Brain pericyte (primary cell): ENCODE measurements at regions not wholly inside any gene's neighbourhood (a gene's known extent, or its start where the extent isn't known, plus 50 kb on each side); places are given as distances from the start of the nearest gene placed in this dataset.

Experiments
- DNase-seq: peaks from one replicate; pipeline ENCODE4 v3.0.0-alpha.2; 2012; ENCODE audit warnings: low read depth, low spot score

DNA sequence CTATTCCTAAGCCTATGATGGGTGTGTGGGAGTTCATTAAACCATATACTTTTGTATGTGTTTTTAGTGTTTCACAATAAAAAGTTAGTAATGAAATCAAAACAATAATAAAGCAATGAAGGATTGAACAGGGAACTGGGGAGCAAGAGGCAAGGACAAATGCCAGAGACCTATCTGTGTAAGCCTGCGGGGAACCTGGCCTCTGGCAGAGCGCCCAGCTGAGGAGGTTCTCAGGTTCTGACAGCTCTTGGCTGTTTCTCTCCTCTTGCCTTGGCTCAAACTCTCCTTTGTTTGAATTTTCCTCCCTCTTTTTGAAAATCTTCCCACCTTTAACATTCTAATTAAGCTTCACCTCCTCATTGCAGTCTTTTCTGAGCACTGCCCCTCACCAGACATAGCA, 200.0 kb upstream of the NCKAP5 start:
- DNase-seq, result no peak

DNA sequence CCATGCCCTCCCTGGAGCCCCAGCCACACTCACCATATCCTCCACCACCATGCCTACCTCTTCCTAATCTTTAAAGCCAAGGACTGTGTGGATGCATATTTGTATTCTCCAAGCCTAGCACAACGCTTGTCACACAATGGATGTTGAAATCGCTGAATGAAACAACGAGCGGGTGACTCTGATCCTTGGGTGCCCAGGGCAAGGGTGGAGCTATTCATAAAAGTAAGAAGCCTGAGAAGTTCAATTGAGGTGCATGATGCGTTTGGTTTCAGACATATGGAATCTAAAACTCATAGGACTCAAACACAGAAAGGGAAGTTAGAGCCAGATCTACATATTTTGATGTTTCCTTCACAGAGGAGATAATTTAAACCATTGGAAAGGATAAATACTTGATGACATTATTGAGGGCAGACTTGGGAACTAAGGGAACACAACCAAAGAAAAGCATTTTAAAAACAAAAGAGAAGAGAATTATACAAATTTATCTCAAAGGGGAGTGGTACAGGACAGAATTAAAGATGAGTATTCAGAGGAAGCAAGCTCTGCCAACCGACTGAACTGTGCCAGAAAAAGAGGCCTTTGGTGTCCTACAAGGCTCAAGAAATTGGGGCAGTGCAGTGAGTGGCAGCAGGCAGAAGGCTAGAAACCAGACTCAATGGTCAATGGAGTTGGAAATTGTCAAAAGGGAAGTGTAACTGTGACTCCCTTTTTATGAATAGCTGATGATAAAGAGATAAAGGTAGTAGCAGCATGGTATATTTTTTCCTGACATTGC, 200.6 kb upstream of the NCKAP5 start:
- no peak for DNase-seq

DNA sequence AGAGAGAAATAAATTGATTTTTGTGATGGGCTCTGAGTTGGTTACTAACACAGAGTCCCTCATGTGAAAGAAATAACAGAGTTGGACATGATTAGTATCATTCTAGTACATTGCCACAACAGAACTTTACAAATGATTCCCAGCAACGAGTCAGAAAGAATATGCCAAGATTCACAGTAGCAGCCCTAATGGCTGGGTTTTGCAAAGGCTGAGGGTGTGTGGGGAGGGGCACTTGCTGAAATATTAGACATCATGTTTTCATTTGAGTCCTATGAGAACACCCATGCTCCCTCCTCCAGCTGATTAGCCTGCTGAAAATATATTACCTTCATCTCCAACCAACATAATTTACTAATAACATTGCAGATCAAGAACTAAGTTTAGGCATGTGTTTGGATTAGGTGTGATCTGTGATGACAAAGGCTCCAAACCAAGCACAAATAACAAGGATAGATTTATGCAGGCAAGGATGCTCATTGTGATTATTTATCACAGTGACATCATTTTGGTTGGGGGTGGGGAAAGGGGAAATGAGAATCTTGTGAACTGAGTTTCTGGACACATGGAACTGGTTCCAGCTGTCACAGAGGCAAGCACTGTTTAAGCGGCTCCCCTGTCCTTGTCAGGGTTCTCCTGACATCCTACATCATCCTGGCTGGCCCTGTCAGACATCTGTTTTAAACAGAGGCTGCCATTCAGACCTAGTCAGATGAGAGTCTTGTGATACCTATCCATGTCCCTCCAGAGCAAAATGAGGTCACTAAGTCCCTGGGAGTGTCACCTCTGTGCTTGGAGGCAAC, 205.8 kb upstream of the NCKAP5 start:
- no peak for DNase-seq

DNA sequence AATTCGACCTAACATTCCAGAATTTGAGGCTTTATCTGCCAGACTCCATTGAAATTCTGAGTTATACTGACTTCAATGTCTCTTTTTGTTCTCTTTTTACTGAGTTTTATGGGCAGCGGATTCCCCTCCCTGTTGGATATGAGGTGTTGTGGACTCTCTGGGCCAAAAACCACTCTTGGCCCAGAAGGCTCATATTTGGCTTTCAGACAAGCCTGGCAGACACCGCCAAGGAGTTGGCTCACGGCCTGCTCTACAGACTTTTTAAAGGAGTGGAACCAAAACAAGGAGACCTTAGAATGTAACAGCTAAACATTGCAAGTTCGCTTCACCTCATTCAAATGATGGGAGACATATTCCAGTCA, 206.4 kb upstream of the NCKAP5 start:
- no peak for DNase-seq

DNA sequence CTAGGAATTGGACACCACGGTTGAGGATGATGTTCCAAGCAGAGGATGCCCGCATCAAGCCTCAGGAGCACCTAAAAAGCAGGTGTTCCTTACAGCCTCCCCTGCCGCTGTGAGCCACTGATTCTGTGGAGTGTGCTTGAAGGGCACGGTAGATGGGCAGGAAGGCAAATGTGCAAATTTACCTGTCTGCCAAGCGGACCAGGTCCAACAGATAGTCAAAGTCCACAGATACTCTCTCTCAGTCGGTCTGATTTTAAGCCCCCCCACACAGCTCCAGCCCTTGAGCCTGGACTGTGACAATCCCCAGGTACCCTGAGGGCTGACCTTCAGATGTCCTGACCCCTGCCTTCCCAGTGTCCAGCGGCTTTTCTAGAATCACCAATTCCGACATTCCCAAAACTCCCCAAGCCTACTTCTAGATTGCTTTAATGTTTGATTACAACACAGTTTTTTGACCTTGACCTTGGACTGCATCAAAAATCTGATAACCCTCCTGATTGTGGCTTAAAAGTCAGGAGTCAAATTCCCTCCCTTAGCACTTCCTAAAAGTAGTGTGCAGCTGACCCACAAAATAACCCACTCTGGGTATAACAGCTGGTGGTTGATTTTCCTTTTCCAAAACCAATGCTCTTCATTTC, 208.8 kb upstream of the NCKAP5 start:
- DNase-seq, result no peak

DNA sequence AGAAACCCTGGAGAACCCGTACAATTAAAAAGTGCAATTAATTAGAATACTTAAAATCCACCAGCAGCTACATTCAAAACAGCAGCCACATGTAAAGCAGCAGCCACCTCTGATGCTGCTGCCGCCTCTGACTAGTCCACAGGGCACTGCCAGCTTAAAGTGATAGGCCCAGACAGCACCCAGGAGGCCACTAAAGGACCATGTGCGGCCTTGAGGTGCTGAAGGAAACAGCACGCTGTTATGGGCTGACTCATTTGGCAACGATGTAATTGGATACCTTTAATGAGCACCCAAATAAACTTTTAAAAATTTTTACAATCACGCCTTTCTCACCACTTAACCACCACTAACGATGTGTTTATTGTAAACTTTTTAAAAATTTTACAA, 209.3 kb upstream of the NCKAP5 start:
- no peak for DNase-seq

DNA sequence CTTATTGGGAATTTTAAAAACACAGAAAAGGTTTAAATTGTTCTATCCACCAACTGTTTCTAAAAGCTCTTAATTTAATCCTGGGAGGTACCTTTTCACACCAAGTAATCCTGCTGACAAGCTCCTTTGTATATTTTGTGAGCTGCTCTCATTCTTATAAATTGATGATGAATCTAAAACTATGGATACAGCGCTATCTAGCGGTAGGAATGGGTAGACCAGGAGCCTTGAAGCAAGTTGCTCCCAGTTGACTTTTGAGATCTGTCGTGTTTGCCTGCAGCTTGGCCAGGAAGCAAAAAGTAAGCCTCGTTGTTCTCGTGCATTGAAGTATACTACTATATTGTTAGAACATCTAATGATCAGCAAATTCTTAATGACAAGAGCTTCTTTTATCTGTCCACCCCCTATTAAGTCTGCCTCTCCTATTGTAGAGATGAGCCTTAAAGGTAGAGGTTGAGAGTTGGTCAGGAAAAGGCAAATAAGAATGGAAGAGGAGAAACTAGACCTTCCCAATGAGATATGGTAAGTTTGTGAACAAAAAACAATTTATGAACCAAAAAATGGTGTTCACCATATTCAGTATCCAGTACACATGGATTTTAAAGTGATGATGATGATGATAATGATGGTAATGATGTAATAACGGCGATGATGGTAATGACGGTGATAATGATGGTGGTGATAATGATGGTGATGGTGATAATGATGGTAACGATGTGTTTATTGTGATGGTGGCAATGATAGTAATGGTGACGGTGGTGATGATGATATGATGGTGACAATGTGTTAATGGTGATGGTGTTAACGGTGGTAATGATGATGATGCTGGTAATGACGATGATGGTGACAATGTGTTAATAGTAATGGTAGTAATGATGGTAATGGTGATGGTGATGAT, 212.1 kb upstream of the NCKAP5 start:
- DNase-seq, result no peak

DNA sequence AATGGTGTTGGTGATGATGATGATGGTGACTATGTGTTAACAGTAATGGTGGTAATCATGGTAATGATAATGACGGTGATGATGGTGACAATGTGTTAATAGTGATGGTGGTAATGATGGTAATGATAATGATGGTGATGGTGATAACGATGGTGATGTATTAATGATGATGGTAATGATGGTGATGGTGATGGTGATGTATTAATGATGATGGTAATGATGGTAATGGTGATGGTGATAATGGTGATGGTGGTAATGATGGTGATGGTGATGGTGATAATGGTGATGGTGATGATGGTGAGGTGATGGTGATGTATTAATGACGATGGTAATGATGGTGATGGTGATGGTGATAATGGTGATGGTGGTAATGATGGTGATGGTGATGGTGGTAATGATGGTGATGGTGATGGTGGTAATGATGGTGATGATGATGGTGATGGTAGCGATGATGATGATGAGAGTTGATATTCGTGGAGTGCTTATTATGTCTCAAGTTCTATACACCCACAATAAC, 212.8 kb upstream of the NCKAP5 start:
- no peak for DNase-seq

DNA sequence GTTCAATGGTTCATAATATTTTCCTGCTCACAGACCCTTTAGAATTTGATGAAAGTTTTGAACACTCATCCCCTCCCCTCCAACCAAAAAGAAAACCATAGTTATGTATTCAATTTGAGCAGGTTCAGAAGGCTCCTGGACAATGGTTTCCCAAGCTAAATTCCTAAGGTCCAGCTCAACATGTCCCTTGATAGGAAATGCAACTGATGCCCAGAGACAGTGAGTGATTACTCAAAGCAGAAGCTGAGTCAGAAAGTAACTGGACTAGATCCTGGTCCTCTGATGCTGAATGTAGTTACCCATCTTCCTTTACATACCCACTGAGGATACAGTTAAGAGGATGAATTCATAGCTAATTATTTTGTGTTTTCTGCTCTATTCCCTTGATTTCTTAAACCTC, 218.9 kb upstream of the NCKAP5 start:
- no peak for DNase-seq

DNA sequence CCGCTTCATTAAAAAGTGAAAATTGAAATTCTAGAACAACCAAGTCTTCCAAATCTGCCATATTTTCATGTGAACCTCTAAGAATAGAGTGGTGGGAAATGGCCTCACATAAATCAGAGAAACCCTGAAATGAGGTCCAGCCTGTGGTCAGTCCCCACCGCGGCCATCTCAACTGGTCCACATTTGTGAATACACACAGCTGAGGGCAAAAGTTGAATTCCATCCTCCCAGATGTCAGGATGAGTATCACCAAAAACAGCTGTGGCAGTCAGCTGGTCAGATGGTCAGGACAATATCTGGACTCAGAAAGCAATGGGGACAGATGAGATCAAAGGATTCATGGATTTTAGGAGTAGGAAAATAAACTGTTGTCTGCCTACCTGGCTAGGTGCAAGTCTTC, 219.4 kb upstream of the NCKAP5 start:
- no peak for DNase-seq

DNA sequence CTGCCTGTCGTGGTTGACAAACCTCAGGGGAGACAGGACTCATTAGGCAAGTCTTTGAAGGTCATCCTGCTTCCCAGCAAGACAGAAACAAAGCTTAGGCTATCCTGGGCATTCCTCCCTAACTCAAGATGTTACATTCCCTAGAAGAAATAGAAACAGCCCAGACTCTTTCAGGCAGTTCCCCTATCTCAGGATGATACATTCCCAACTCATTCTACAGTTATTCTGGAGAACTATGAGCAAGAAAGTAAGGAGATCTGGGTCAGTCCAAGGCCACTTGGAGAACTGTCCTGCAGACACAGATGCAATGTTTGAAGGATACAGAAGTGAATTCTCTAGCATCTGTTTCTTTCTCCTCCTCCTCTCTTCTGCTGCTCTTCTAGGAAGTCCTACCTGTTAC, 220.1 kb upstream of the NCKAP5 start:
- no peak for DNase-seq

DNA sequence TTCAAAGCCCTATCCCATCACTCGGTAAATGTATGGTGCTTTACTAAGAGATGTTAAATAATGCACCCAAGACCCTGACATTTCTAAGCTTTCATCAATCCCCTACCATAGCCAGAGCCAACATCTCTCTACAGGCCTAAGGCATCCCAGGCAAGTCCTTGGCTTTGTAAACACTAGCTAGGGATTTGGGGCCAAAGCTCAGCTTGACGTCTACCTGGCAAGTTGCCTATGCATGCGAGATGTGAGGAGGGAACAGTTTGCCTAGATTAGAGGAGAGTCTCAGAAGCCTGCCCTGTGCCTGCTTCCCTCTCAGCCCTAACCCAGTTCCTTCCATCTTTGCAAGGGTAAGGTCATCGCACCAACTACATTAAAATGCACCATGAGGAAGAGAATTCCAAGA, 221.5 kb upstream of the NCKAP5 start:
- DNase-seq, result no peak

DNA sequence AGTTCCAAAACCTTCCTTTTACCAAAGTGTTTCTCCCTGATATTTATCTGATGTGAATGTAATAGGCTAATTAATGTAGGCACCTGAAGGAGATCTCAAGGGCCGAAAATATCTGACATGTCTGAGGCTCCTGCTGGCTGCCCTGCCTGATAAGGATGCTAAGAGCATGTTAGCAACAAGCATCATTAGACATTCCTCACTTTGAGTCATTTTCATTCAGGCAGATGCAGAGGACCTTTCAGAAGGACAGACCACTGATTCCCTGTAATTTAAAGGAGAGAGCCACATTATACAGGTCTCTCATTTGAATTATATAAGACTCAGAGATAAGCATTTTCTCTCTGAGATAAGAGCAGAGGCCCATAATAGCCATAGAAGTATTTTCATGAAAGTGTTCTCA, 222.4 kb upstream of the NCKAP5 start:
- DNase-seq, result no peak

DNA sequence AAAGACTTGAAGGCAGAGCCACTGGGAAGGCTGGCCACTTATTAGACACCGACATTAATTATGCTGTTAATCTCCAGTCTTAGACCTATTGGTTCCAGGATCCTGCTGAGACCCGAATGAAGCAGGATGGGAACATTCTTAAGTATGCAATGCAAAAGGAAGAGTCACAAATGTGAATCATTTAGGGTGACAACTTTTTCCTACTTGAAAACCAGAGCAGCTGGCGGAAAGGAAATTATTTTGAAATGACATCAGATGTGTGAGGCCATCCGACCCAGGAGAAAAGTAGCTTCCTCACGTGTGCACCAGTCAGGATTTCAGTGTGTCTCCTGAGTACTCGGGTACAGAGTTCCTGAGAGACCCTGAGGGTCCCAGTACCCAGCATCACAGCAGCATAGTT, 222.9 kb upstream of the NCKAP5 start:
- DNase-seq, result no peak

DNA sequence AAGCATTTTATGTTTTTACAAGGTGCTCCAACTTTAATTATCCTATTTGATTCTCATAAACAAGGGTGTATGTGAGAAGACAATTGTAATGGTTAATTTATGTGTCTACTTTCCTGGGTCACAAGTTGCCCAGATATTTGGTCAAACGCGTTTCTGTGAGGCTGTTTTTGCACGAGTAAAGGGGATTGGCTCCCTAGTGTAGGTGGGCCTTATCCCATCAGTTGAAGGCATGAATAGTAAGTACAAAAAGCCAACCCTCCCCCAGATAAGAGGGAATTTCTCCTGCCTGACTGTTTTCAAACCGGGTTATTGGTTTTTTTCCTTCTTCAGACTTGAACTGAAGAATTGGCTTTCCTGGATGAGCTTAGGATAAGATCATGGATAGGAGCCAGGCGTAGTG, 224.0 kb upstream of the NCKAP5 start:
- DNase-seq, result no peak

DNA sequence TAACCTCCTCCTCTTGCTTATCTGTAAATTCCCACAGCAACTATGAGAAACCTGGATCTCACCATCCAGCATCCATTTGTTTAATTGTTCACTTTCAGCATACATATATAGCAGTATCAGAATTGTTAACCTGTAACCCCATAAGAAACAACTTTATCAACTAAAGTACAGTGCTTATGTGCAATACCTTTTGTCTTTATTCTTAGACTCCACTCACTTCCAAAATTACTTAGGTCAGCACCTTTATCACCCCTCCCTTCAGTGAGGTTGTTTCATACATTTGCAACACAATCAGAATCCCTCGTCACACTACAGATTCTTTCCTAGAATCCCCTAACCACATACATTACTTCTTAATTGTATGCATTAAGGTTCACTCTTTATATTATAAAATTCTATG, 225.9 kb upstream of the NCKAP5 start:
- no peak for DNase-seq

DNA sequence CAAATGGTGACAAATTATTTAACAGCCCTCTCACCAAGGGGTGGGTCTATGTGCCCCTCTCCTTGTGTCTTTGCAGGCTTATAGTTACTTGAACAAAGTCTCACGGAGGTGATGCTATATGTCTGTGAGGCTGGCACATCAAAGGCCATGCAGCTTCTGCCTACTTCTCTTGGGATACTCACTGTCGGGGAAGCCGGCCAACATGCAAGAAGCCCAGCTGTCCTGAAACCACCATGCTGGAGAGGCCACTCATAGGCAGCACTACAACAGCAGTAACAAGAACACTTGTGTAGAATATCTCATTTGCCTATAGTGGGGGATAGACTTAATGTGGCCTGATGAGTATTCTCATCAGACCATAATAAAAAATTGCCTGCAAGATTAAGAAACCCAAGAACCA, 233.7 kb upstream of the NCKAP5 start:
- no peak for DNase-seq

DNA sequence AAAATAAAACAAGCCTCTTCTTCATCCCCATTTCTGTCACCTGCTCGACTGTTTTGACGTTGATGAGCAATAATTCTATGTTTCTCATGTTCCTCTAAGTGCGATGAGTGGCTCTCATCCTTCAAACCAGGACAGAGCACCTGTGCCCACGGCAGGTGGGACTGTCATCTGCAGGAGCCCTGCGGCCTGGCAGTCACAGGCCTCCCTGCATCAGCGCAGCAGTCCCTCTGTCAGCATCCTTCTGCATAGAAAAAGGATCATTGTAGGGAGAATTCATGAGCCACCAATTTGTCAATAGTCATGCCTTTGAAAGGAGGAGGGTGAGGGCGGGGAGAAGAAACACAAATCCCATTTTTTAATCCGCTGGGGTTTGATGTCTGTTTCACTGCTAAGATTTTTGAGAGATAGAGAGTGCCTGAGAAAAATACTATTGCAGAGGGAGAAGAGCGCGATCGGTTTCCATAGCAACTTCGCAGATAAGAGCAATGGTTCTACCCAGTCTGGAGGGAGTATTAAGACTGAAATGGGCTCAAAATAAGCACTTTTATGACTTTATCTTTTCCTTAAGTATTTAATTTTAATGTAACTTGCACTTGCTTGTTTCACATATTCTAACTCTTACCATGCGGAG, 234.3 kb upstream of the NCKAP5 start:
- no peak for DNase-seq

DNA sequence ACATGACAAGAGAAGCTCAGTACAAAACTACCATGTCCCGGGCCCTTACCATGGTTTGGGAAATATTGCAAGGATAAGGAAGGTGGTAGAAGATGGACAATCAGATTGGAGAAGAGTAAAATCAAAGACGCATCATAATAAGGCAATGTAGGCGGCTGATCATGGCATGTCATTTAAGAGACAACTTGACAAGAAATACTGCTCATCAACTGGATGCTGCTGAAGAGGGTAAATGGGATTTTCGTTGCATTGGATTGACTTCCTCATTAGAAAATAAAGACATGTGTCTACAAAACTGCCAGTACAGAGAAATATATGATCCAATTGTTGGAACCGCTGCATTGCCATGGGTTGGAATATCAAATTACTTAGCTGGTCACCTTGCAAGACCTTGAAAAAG, 238.3 kb upstream of the NCKAP5 start:
- no peak for DNase-seq

DNA sequence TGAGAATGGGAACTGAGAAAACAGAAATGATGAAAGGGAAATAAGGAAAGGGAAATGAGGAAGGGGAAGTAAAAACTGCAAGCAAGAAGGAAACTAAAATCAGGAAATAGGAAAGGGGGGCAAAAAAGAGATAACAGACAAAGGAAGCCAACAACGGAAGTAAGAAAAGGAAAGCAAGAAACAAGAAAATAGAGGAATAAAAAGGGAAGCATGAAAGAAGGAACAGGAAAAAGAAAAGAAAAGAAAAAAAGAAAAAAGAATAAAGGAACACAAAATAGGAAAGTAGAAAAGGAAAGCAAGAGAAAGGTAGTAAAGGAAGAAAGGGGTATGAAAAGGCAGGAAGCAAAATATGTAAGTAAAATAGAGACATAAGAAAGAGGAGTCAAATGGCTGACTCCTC, 241.2 kb upstream of the NCKAP5 start:
- no peak for DNase-seq

DNA sequence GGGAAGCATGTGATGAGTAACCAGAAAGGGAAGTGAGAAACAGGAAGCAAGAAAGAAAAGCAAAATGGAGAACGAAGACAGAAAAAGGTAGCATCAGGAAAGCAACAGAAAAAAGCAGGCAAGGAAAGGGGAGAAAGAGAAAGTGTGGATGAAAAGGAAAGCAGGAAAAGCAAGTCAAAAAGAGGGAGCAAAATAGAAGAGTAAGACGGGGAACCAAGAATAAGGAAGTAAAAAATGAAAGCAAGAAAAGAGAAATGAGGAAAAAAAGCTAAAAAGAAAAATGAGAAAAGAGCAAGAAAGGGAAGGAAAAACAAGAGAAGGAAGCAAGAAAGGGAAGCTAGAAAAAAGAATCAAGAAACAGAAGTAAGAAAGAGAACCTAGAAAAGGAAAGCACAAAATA, 242.3 kb upstream of the NCKAP5 start:
- DNase-seq, result no peak
